IMR-90 (cell line): ENCODE measurements at regions not wholly inside any gene's neighbourhood (a gene's known extent, or its start where the extent isn't known, plus 50 kb on each side); places are given as distances from the start of the nearest gene placed in this dataset.

ENCODE experiments used
- ATAC-seq: fragments of 200-7000 bp; cut with Tn5 transposase; 2 replicates; pipeline ENCODE4 v1.9.1; 2020; ENCODE audit warnings: low read depth, mild to moderate bottlenecking, moderate library complexity
- BruUV-seq: library from RNA; stranded (reverse); fragments of 400-500 nt; replicated peaks from 2 replicates; lab custom pipeline; 2021; lab: Mats Ljungman, UMichigan
- CTCF ChIA-PET: fragments of 300-600 bp; formaldehyde crosslinking; extraction: SDS; loops from one replicate; lab custom pipeline; 2021; ENCODE audit warnings: antibody characterized with exemption; lab: Yijun Ruan, JAX
- POLR2A ChIA-PET: fragments of 300-600 bp; sonication (Branson Sonifier 250); formaldehyde crosslinking; loops from one replicate; lab custom pipeline; 2022; ENCODE audit warnings: antibody characterized with exemption; ENCODE audit not compliant: unreplicated experiment; lab: Charles Lee
- DNase-seq: peaks from one replicate; pipeline ENCODE4 v3.0.0; 2013
- H2AFZ ChIP-seq: replicated peaks from 2 replicates; pipeline ENCODE3; 2013; ENCODE audit warnings: low read length, mild to moderate bottlenecking; ENCODE audit not compliant: poor library complexity
- H2AK5ac ChIP-seq: 2 replicates; pipeline ENCODE4 v1.6.1; 2013; ENCODE audit warnings: low read depth, low read length, inconsistent platforms
- H2AK9ac ChIP-seq: replicated peaks from 2 replicates; pipeline ENCODE3; 2013; ENCODE audit warnings: mild to moderate bottlenecking, low read depth, low read length, moderate library complexity; ENCODE audit not compliant: poor library complexity
- H2BK120ac ChIP-seq: 2 replicates; pipeline ENCODE4 v1.6.1; 2013; ENCODE audit warnings: low read depth, low read length, inconsistent platforms
- H2BK15ac ChIP-seq: 3 replicates; pipeline ENCODE4 v1.6.1; 2013; ENCODE audit warnings: low read depth, low read length, inconsistent platforms
- H2BK20ac ChIP-seq: 2 replicates; pipeline ENCODE4 v1.6.1; 2013; ENCODE audit warnings: low read depth, mild to moderate bottlenecking, inconsistent platforms, low read length, moderate library complexity
- H2BK5ac ChIP-seq: 2 replicates; pipeline ENCODE4 v1.6.1; 2013; ENCODE audit warnings: mild to moderate bottlenecking, low read depth, low read length, inconsistent platforms; ENCODE audit not compliant: poor library complexity, severe bottlenecking
- H3K14ac ChIP-seq: replicated peaks from 2 replicates; pipeline ENCODE4 v1.6.1; 2013; ENCODE audit warnings: low read depth, low read length, inconsistent platforms
- H3K18ac ChIP-seq: 2 replicates; pipeline ENCODE4 v1.6.1; 2013; ENCODE audit warnings: low read depth, low read length, control low read depth
- H3K23ac ChIP-seq: 2 replicates; pipeline ENCODE4 v1.6.1; 2013; ENCODE audit warnings: low read depth, low read length, inconsistent platforms
- H3K27ac ChIP-seq: 2 replicates; pipeline ENCODE4 v1.5.1; 2013; ENCODE audit warnings: mild to moderate bottlenecking, control low read depth, low read length; ENCODE audit not compliant: insufficient read depth
- H3K27me3 ChIP-seq: 2 replicates; pipeline ENCODE4 v1.6.1; 2013; ENCODE audit warnings: low read length; ENCODE audit not compliant: control insufficient read depth, insufficient read depth
- H3K36me3 ChIP-seq: 2 replicates; pipeline ENCODE4 v1.6.1; 2013; ENCODE audit warnings: low read length, mixed read lengths; ENCODE audit not compliant: control insufficient read depth, insufficient read depth
- H3K4ac ChIP-seq: 2 replicates; pipeline ENCODE4 v1.6.1; 2013; ENCODE audit warnings: low read depth, low read length, inconsistent platforms
- H3K4me1 ChIP-seq: 2 replicates; pipeline ENCODE4 v1.6.1; 2013; ENCODE audit warnings: low read length, mixed read lengths; ENCODE audit not compliant: control insufficient read depth, insufficient read depth
- H3K4me2 ChIP-seq: 2 replicates; pipeline ENCODE4 v1.6.1; 2013; ENCODE audit warnings: low read depth, mild to moderate bottlenecking, control low read depth, low read length, moderate library complexity
- H3K4me3 ChIP-seq: 2 replicates; pipeline ENCODE4 v1.5.1; 2013; ENCODE audit warnings: low read depth, mild to moderate bottlenecking, control low read depth, low read length, moderate library complexity; ENCODE audit not compliant: insufficient read depth
- H3K56ac ChIP-seq: 2 replicates; pipeline ENCODE4 v1.6.1; 2013; ENCODE audit warnings: low read length, inconsistent platforms; ENCODE audit not compliant: insufficient read depth; ENCODE audit errors: extremely low read depth
- H3K79me1 ChIP-seq, 2 experiments: 2 replicates each; pipeline ENCODE4 v1.6.1; 2013; ENCODE audit warnings: low read length in 2 of 2, inconsistent platforms in 1 of 2, low read depth in 1 of 2
- H3K9ac ChIP-seq: 2 replicates; pipeline ENCODE4 v1.6.1; 2013; ENCODE audit warnings: low read depth, low read length, control low read depth
- H3K9me1 ChIP-seq: 2 replicates; pipeline ENCODE4 v1.6.1; 2013; ENCODE audit warnings: low read length, inconsistent platforms; ENCODE audit not compliant: insufficient read depth
- H3K9me3 ChIP-seq: 2 replicates; pipeline ENCODE4 v1.6.1; 2013; ENCODE audit warnings: low read length; ENCODE audit not compliant: control insufficient read depth, insufficient read depth
- H4K20me1 ChIP-seq: 2 replicates; pipeline ENCODE4 v1.6.1; 2013; ENCODE audit warnings: low read length, inconsistent platforms; ENCODE audit not compliant: insufficient read depth
- H4K5ac ChIP-seq: 2 replicates; pipeline ENCODE4 v1.6.1; 2013; ENCODE audit warnings: mild to moderate bottlenecking, low read depth, low read length, control low read depth
- H4K8ac ChIP-seq, 2 experiments: 2 replicates each; pipeline ENCODE4 v1.6.1; 2013; ENCODE audit warnings: low read depth in 2 of 2, low read length in 2 of 2, control low read depth in 1 of 2, inconsistent platforms in 1 of 2
- H4K91ac ChIP-seq: 2 replicates; pipeline ENCODE4 v1.6.1; 2013; ENCODE audit warnings: low read depth, low read length, inconsistent platforms; ENCODE audit not compliant: insufficient read depth
- BHLHE40 ChIP-seq: fragments of 150-350 bp; IDR thresholded peaks from 2 replicates; pipeline ENCODE4 v1.6.1; 2016; ENCODE audit warnings: mild to moderate bottlenecking, low read depth, low read length
- CEBPB ChIP-seq: IDR thresholded peaks from 2 replicates; pipeline ENCODE4 v1.6.1; 2012; ENCODE audit warnings: low read depth, low read length, improper control_type of control experiment
- FOS ChIP-seq: fragments of 150-350 bp; IDR thresholded peaks from 2 replicates; pipeline ENCODE4 v1.6.1; 2016; ENCODE audit warnings: low read depth, low read length
- MAFK ChIP-seq: IDR thresholded peaks from 2 replicates; pipeline ENCODE4 v1.6.1; 2012; ENCODE audit warnings: low read depth, low read length, improper control_type of control experiment
- MAZ ChIP-seq: IDR thresholded peaks from 2 replicates; pipeline ENCODE4 v1.6.1; 2012; ENCODE audit warnings: low read depth, mild to moderate bottlenecking, low read length, improper control_type of control experiment, moderate library complexity, borderline replicate concordance
- NFE2L2 ChIP-seq: fragments of 150-350 bp; IDR thresholded peaks from 2 replicates; pipeline ENCODE4 v1.6.1; 2016; ENCODE audit warnings: low read depth, mild to moderate bottlenecking, low read length
- POLR2A ChIP-seq: IDR thresholded peaks from 2 replicates; pipeline ENCODE4 v1.6.1; 2012; ENCODE audit warnings: mild to moderate bottlenecking, low read depth, low read length
- RAD21 ChIP-seq: IDR thresholded peaks from 2 replicates; pipeline ENCODE4 v1.6.1; 2012; ENCODE audit warnings: low read length, improper control_type of control experiment
- RFX5 ChIP-seq: IDR thresholded peaks from 2 replicates; pipeline ENCODE4 v1.8.0; 2012; ENCODE audit warnings: low read depth, mild to moderate bottlenecking, low read length, moderate library complexity
- WGBS, 2 experiments: methylation state at CpG; one replicate each; pipeline versions ENCODE4 v1.1.5 to v1.1.7; 2013; ENCODE audit warnings: missing lambda C conversion rate in 2 of 2; ENCODE audit not compliant: insufficient read length in 1 of 2; ENCODE audit errors: extremely low coverage in 2 of 2; 5-methylcytosine and 5-hydroxymethylcytosine counted together
- dilution Hi-C: fragments of 300-500 bp; cut with HindIII; formaldehyde crosslinking; loops from one replicate; pipeline ENCODE4 v1.14.3; 2018; ENCODE audit warnings: low sequenced_read_pairs; ENCODE audit not compliant: unreplicated experiment
- in situ Hi-C: fragments of 300-500 bp; cut with MboI; formaldehyde crosslinking; loops from 3 replicates; pipeline ENCODE4 v1.14.3; 2019; ENCODE audit warnings: low sequenced_read_pairs, inconsistent platforms, mixed read lengths
- intact Hi-C: fragments of 100-400 bp; cut with micrococcal nuclease; formaldehyde crosslinking; loops from 2 replicates; pipeline ENCODE4 v1.10.0; 2022
- TF ChIP-seq, protein P1 (sequence below): fragments of 150-350 bp; IDR thresholded peaks from 2 replicates; pipeline ENCODE4 v1.6.1; 2017; ENCODE audit warnings: mild to moderate bottlenecking, antibody characterized with exemption, low read length, low read depth
- TF ChIP-seq, protein P2 (sequence below): fragments of 150-350 bp; IDR thresholded peaks from 2 replicates; pipeline ENCODE4 v1.6.1; 2016; ENCODE audit warnings: low read depth, mild to moderate bottlenecking, low read length, moderate library complexity, borderline replicate concordance

DNA sequence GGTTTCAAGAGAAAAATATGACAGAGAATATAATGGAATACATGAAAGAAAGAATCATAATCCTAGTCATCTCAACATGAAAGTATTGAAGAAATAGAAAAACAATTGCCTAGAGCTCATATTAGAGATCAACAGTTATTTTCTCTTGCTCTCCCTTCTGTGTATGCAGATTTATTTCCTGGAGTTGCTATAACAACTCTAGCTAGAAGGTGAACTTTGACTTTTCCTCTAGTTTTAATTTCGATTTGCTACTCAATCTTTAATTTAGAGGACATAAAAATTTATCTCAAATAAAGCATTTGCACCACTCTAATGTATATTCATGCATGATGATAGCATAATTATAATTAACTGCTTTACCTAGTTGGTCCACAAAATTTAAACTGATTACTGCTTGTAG is 84.6 kb upstream of the PICALM start:
- Histone ChIP-seq H3K23ac (no peak overlapping the region), H3K79me1 (0 out of 4 replicates have a peak, but pooled peaks cover 0 to 2% of the 10 kb centered on the region in 2 experiments), H2BK15ac (no peak overlapping the region), H3K9ac (no peak overlapping the region), H3K4ac (no peak overlapping the region), H2AK5ac (no peak overlapping the region), H3K56ac (no peak overlapping the region), H3K18ac (no peak overlapping the region), H2BK120ac (no peak overlapping the region), H2BK20ac (no peak overlapping the region), H3K27ac (no peak overlapping the region), H3K9me3 (no peaks in the 10 kb centered on the region), H3K4me3 (no peak overlapping the region), H4K5ac (no peak overlapping the region), H3K27me3 (no peaks in the 10 kb centered on the region), H4K8ac (no peak overlapping the region), H3K9me1 (peaks cover 16% of the 10 kb centered on the region), H3K36me3 (no peaks in the 10 kb centered on the region), H3K14ac (no peak overlapping the region), H2BK5ac (no peak overlapping the region), H3K4me1 (peaks cover 18% of the 10 kb centered on the region), H2AK9ac (no peak overlapping the region), H3K4me2 (no peak overlapping the region), H4K20me1 (no peaks in the 10 kb centered on the region), H2AFZ (no peak overlapping the region), H4K91ac (no peak overlapping the region)
- POLR2A ChIA-PET: no interaction called here
- no peak for TF ChIP-seq MAFK
- no peak for TF ChIP-seq NFE2L2
- no peak for TF ChIP-seq FOS
- no peak for TF ChIP-seq RAD21
- no peak for TF ChIP-seq CEBPB
- TF ChIP-seq, protein P1, sequence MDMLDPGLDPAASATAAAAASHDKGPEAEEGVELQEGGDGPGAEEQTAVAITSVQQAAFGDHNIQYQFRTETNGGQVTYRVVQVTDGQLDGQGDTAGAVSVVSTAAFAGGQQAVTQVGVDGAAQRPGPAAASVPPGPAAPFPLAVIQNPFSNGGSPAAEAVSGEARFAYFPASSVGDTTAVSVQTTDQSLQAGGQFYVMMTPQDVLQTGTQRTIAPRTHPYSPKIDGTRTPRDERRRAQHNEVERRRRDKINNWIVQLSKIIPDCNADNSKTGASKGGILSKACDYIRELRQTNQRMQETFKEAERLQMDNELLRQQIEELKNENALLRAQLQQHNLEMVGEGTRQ: no peak
- TF ChIP-seq BHLHE40: no peak
- TF ChIP-seq POLR2A: no peak
- no peak for TF ChIP-seq RFX5
- no peak for TF ChIP-seq MAZ
- TF ChIP-seq, protein P2, sequence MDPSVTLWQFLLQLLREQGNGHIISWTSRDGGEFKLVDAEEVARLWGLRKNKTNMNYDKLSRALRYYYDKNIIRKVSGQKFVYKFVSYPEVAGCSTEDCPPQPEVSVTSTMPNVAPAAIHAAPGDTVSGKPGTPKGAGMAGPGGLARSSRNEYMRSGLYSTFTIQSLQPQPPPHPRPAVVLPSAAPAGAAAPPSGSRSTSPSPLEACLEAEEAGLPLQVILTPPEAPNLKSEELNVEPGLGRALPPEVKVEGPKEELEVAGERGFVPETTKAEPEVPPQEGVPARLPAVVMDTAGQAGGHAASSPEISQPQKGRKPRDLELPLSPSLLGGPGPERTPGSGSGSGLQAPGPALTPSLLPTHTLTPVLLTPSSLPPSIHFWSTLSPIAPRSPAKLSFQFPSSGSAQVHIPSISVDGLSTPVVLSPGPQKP: no peak
- in situ Hi-C loops: no loop called here
- ATAC-seq (no peak), DNase-seq (no peak)
- intact Hi-C loops: no loop called here
- BruUV-seq: no TSS peak
- WGBS, 2 experiments: no CpG with 5 or more reads among the region's 1 CpG
- CTCF ChIA-PET: interaction anchor here (1.2 kb wide), 1 partner anchor 22 kb away, joined by 3 read pairs; no protein-coding TSS in a partner anchor
- dilution Hi-C loops: no loop called here
